HL-60 (cell line): ENCODE measurements at regions not wholly inside any gene's neighbourhood (a gene's known extent, or its start where the extent isn't known, plus 50 kb on each side); places are given as distances from the start of the nearest gene placed in this dataset.
"Not testable (repeated sequence)": the region's sequence is repeated elsewhere in the genome, so short reads cannot be mapped to it uniquely, and the experiment has no call there.

Experiments used
- DNase-seq, 2 experiments: peaks; one replicate each; pipeline ENCODE4 v3.0.0-alpha.2; 2010 to 2020; ENCODE audit warnings: low read depth in 1 of 2, low spot score in 1 of 2
- H3K27ac ChIP-seq: fragments of 250-450 bp; sonication (Bioruptor Pico); replicated peaks from 2 replicates; pipeline ENCODE4 v1.5.1; 2020; ENCODE audit warnings: mild to moderate bottlenecking, moderate library complexity
- H3K27me3 ChIP-seq: fragments of 250-450 bp; sonication (Bioruptor Pico); 2 replicates; pipeline ENCODE4 v1.5.1; 2021; ENCODE audit warnings: mild to moderate bottlenecking, moderate library complexity; ENCODE audit not compliant: insufficient read depth, poor library complexity, severe bottlenecking
- H3K4me3 ChIP-seq: replicated peaks from 2 replicates; pipeline ENCODE4 v1.5.1; 2011; ENCODE audit warnings: mild to moderate bottlenecking, control low read depth, low read length; ENCODE audit not compliant: insufficient read depth
- GABPA ChIP-seq: IDR thresholded peaks from 2 replicates; pipeline ENCODE4 v1.6.1; 2012; ENCODE audit warnings: low read depth
- POLR2AphosphoS5 ChIP-seq: IDR thresholded peaks from 2 replicates; pipeline ENCODE4 v1.6.1; 2012; ENCODE audit warnings: low read depth
- SPI1 ChIP-seq: IDR thresholded peaks from 2 replicates; pipeline ENCODE4 v1.6.1; 2012; ENCODE audit warnings: low read depth, mild to moderate bottlenecking, borderline replicate concordance
- TF ChIP-seq, protein P1 (sequence below): IDR thresholded peaks from one replicate; pipeline ENCODE4 v1.5.1; 2011; ENCODE audit warnings: low read length, control low read depth, inconsistent platforms; ENCODE audit not compliant: insufficient read depth
- TF ChIP-seq, protein P2 (sequence below): IDR thresholded peaks from 2 replicates; pipeline ENCODE4 v1.6.1; 2012; ENCODE audit warnings: low read depth; ENCODE audit not compliant: insufficient replicate concordance

DNA sequence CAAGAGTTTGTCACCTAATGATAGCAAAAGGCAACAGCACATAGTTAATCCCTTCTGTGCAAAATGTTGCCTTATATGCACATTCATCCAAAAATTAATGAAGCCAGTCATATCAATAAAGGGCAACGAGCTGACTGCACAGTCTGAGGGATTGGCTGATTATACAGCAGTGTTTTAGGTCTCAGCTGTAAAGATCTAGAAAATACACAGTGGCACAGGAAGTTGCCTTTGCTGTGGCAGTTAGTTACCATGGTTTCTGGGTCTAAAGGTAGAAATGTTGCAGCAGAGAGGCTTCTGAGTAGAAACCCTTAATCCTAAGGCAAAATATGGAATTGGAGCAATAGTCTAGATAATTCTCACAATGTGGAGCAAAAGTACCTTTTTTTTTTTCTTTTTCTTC is 89.7 kb downstream of the SMPDL3A start:
- no peak for DNase-seq
- H3K27ac ChIP-seq, result no peak overlapping the region
- no peak for TF ChIP-seq GABPA
- TF ChIP-seq POLR2AphosphoS5, result no peak
- H3K4me3 ChIP-seq, result no peak overlapping the region
- H3K27me3 ChIP-seq, result no peaks in the 10 kb centered on the region

DNA sequence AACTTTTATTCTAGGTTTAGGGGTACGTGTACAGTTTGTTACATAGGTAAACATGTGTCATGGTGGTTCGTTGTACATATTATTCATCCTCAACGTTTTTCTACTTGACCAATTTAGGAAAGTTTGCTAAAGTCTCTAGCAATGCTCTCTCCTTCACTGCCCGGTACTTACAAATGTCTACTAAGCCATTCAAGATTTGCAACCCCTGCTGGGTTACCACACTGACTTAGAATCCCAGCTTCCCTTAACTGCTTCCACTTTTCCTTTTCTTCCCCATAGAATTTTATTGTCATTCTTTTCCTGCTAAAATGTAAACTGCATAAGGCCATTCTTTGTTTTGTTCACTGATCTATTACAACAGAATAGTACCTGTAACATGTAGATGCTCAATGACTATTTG is 97.4 kb downstream of the SMPDL3A start:
- no peak overlapping the region for H3K27ac ChIP-seq
- no peaks in the 10 kb centered on the region for H3K27me3 ChIP-seq
- no peak for DNase-seq
- no peak overlapping the region for H3K4me3 ChIP-seq
- no peak for TF ChIP-seq SPI1
- no peak for TF ChIP-seq GABPA
- TF ChIP-seq, protein P1, sequence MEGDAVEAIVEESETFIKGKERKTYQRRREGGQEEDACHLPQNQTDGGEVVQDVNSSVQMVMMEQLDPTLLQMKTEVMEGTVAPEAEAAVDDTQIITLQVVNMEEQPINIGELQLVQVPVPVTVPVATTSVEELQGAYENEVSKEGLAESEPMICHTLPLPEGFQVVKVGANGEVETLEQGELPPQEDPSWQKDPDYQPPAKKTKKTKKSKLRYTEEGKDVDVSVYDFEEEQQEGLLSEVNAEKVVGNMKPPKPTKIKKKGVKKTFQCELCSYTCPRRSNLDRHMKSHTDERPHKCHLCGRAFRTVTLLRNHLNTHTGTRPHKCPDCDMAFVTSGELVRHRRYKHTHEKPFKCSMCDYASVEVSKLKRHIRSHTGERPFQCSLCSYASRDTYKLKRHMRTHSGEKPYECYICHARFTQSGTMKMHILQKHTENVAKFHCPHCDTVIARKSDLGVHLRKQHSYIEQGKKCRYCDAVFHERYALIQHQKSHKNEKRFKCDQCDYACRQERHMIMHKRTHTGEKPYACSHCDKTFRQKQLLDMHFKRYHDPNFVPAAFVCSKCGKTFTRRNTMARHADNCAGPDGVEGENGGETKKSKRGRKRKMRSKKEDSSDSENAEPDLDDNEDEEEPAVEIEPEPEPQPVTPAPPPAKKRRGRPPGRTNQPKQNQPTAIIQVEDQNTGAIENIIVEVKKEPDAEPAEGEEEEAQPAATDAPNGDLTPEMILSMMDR, result no peak
- no peak for TF ChIP-seq POLR2AphosphoS5
- TF ChIP-seq, protein P2, sequence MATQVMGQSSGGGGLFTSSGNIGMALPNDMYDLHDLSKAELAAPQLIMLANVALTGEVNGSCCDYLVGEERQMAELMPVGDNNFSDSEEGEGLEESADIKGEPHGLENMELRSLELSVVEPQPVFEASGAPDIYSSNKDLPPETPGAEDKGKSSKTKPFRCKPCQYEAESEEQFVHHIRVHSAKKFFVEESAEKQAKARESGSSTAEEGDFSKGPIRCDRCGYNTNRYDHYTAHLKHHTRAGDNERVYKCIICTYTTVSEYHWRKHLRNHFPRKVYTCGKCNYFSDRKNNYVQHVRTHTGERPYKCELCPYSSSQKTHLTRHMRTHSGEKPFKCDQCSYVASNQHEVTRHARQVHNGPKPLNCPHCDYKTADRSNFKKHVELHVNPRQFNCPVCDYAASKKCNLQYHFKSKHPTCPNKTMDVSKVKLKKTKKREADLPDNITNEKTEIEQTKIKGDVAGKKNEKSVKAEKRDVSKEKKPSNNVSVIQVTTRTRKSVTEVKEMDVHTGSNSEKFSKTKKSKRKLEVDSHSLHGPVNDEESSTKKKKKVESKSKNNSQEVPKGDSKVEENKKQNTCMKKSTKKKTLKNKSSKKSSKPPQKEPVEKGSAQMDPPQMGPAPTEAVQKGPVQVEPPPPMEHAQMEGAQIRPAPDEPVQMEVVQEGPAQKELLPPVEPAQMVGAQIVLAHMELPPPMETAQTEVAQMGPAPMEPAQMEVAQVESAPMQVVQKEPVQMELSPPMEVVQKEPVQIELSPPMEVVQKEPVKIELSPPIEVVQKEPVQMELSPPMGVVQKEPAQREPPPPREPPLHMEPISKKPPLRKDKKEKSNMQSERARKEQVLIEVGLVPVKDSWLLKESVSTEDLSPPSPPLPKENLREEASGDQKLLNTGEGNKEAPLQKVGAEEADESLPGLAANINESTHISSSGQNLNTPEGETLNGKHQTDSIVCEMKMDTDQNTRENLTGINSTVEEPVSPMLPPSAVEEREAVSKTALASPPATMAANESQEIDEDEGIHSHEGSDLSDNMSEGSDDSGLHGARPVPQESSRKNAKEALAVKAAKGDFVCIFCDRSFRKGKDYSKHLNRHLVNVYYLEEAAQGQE, result no peak

DNA sequence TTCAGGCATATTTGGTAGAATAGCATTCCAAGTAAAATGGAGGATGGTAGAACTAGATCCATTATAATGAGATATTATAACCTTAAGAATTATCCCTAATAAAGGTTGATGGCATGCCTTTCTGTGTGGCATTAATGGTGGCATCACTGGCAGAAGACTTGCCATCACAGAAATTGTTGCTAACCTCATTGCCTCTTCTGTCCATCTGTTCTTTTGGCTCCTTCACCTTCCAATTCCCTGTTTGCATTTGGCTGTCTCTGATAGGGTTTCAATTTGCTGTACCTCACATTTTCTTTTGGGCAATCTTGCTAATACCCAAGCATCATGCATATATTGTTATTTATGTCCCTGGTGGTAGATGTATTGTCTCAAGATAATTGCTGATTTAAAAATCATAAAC is 98.9 kb downstream of the SMPDL3A start:
- no peak for DNase-seq
- Histone ChIP-seq H3K27me3 (no peaks in the 10 kb centered on the region), H3K4me3 (no peak overlapping the region), H3K27ac (no peak overlapping the region)
- TF ChIP-seq POLR2AphosphoS5 (no peak), SPI1 (no peak), GABPA (no peak)
- TF ChIP-seq, protein P1, result no peak
- TF ChIP-seq, protein P2, result no peak

DNA sequence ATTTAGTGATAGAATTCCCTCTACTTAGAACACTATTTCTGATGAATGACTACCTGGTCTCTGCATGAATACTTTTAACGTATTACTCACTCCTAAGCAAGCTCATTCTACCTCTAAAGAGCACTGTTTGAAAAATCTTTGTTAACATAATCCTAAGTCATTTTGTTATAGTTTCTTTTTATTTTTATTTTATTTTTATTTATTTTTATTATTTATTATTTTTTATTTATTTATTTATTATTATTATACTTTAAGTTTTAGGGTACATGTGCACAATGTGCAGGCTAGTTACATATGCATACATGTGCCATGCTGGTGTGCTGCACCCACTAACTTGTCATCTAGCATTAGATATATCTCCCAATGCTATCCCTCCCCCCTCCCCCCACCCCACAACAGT is 99.6 kb downstream of the SMPDL3A start:
- not testable (repeated sequence) for H3K27me3 ChIP-seq, H3K27ac ChIP-seq, H3K4me3 ChIP-seq, DNase-seq

DNA sequence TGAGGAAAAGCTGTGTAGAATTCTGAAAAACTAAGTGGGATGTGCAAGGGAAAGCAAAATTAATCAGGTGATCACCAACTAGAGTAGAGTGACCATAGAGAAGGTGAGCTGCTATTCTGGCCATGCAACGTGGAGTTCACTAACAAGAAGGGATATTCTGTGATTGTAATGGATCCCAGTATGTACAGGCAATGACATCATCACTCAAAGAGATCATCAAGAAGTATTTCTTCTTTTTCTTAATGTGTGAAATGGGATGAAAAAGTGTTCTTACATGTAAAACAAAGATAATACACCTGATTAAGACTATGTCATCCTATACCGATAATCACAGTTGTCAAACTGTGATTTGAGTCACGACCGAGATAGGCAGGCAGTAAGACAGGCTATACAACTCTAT is 101.2 kb downstream of the SMPDL3A start:
- Histone ChIP-seq H3K27ac (no peak overlapping the region), H3K4me3 (no peak overlapping the region), H3K27me3 (no peaks in the 10 kb centered on the region)
- DNase-seq, result no peak
- TF ChIP-seq SPI1 (no peak), GABPA (no peak), POLR2AphosphoS5 (no peak)
- TF ChIP-seq, protein P2, result no peak
- TF ChIP-seq, protein P1, result no peak
